ENCODE measurements at regions not wholly inside any gene's neighbourhood (a gene's known extent, or its start where the extent isn't known, plus 50 kb on each side); places are given as distances from the start of the nearest gene placed in this dataset.

- TF ChIP-seq, protein P1, sequence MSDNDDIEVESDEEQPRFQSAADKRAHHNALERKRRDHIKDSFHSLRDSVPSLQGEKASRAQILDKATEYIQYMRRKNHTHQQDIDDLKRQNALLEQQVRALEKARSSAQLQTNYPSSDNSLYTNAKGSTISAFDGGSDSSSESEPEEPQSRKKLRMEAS (IDR thresholded peaks at IDR 0.05; ENCODE audit: insufficient read depth, insufficient read length): no peak
- no peak for TF ChIP-seq POLR2AphosphoS5 (IDR thresholded peaks at IDR 0.05; ENCODE audit: insufficient read depth, low read depth, low read length)
- TF ChIP-seq, protein P2, sequence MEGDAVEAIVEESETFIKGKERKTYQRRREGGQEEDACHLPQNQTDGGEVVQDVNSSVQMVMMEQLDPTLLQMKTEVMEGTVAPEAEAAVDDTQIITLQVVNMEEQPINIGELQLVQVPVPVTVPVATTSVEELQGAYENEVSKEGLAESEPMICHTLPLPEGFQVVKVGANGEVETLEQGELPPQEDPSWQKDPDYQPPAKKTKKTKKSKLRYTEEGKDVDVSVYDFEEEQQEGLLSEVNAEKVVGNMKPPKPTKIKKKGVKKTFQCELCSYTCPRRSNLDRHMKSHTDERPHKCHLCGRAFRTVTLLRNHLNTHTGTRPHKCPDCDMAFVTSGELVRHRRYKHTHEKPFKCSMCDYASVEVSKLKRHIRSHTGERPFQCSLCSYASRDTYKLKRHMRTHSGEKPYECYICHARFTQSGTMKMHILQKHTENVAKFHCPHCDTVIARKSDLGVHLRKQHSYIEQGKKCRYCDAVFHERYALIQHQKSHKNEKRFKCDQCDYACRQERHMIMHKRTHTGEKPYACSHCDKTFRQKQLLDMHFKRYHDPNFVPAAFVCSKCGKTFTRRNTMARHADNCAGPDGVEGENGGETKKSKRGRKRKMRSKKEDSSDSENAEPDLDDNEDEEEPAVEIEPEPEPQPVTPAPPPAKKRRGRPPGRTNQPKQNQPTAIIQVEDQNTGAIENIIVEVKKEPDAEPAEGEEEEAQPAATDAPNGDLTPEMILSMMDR (IDR thresholded peaks at IDR 0.05; ENCODE audit: extremely low read depth in 1 of 2, insufficient read depth in 1 of 2, low read depth in 1 of 2, low read length in 2 of 2): no peak
- TF ChIP-seq POLR2A (IDR thresholded peaks at IDR 0.05; ENCODE audit: low read depth, low read length): no peak
- no peak for TF ChIP-seq JUN (IDR thresholded peaks at IDR 0.05; ENCODE audit: borderline replicate concordance, insufficient read depth, insufficient read length, low read depth)
- TF ChIP-seq EZH2 (IDR thresholded peaks at IDR 0.05; ENCODE audit: borderline replicate concordance, low read depth, low read length, severe bottlenecking): no peak
- no peak for TF ChIP-seq FOS (IDR thresholded peaks at IDR 0.05; ENCODE audit: borderline replicate concordance, insufficient read depth, low read length)
- no peak for TF ChIP-seq MYC (IDR thresholded peaks at IDR 0.05; ENCODE audit: low read depth, low read length)
These were observed 500.7 kb downstream of the GRIN2A start for GRCh38 chr16:9681508-9681907.
